Lung microvascular endothelial cell (primary cell): ENCODE measurements at regions not wholly inside any gene's neighbourhood (a gene's known extent, or its start where the extent isn't known, plus 50 kb on each side); places are given as distances from the start of the nearest gene placed in this dataset.
A peak's percentile ranks its signal among the peaks of the same experiment; 100 is the strongest.

Source experiments
- DNase-seq, 2 donors: peaks; one replicate each; pipeline versions ENCODE4 v3.0.0 to v3.0.0-alpha.2; 2010; ENCODE audit warnings: low read depth in 2 of 2

GRCh38 chr3:36259580-36259979 is 120.7 kb upstream of the STAC start:
- DNase-seq: no peak

- no peak for DNase-seq
These were observed 111.0 kb upstream of the STAC start for GRCh38 chr3:36269274-36269673.

GRCh38 chr3:36282766-36283165 is 97.5 kb upstream of the STAC start:
- no peak for DNase-seq

GRCh38 chr3:36295296-36295695 is 85.0 kb upstream of the STAC start:
- peak in 1 of 2 donors; percentile 19 for DNase-seq

- peak in 1 of 2 donors; percentile 32 for DNase-seq
These were observed 83.1 kb upstream of the STAC start for GRCh38 chr3:36297195-36297594.

GRCh38 chr3:36298188-36298587 is 82.1 kb upstream of the STAC start:
- no peak for DNase-seq

- DNase-seq: no peak
These were observed 78.2 kb upstream of the STAC start for GRCh38 chr3:36302158-36302509.

GRCh38 chr3:36302626-36303025 is 77.7 kb upstream of the STAC start:
- no peak for DNase-seq

GRCh38 chr3:36303286-36303685 is 77.0 kb upstream of the STAC start:
- no peak for DNase-seq

- no peak for DNase-seq
These were observed 74.3 kb upstream of the STAC start for GRCh38 chr3:36305929-36306520.

GRCh38 chr3:36309092-36309491 is 71.2 kb upstream of the STAC start:
- no peak for DNase-seq

GRCh38 chr3:36312351-36312750 is 68.0 kb upstream of the STAC start:
- DNase-seq: no peak

GRCh38 chr3:36317915-36318314 is 62.4 kb upstream of the STAC start:
- DNase-seq: no peak

GRCh38 chr3:36318621-36319200 is 61.6 kb upstream of the STAC start:
- no peak for DNase-seq

GRCh38 chr3:36319680-36320079 is 60.6 kb upstream of the STAC start:
- DNase-seq: no peak
